Neural cell (in vitro differentiated cells): ENCODE measurements at regions not wholly inside any gene's neighbourhood (a gene's known extent, or its start where the extent isn't known, plus 50 kb on each side); places are given as distances from the start of the nearest gene placed in this dataset.

Experiments used
- H2AFZ ChIP-seq: fragments of 200-600, 300-800 bp; sonication (generic), shearing (Covaris generic); 2 replicates; pipeline ENCODE4 v1.6.0; 2014; ENCODE audit warnings: low read depth, mild to moderate bottlenecking, antibody characterized with exemption, low read length, moderate library complexity
- H3F3A ChIP-seq: fragments of 200-600 bp; shearing (Covaris generic); 2 replicates; pipeline ENCODE4 v1.6.1; 2016; ENCODE audit warnings: mild to moderate bottlenecking, moderate library complexity, mixed read lengths, antibody characterized with exemption, low read length; ENCODE audit not compliant: insufficient read depth, poor library complexity, severe bottlenecking
- H3K27ac ChIP-seq: fragments of 200-600, 300-800 bp; sonication (generic), shearing (Covaris generic); 2 replicates; pipeline ENCODE4 v1.5.1; 2014; ENCODE audit warnings: mild to moderate bottlenecking, low read length, moderate library complexity
- H3K27me3 ChIP-seq: fragments of 300-800, 200-600 bp; sonication (generic), shearing (Covaris generic); 2 replicates; pipeline ENCODE4 v1.6.0; 2014; ENCODE audit warnings: mild to moderate bottlenecking, low read depth, low read length, moderate library complexity; ENCODE audit not compliant: insufficient read depth
- H3K36me3 ChIP-seq: fragments of 300-800, 200-600 bp; sonication (generic), shearing (Covaris generic); 2 replicates; pipeline ENCODE4 v1.5.1; 2014; ENCODE audit warnings: mild to moderate bottlenecking, antibody characterized with exemption, low read length, moderate library complexity; ENCODE audit not compliant: insufficient read depth
- H3K4me2 ChIP-seq: fragments of 300-800, 200-600 bp; sonication (generic), shearing (Covaris generic); 2 replicates; pipeline ENCODE4 v1.6.0; 2014; ENCODE audit warnings: mild to moderate bottlenecking, low read length
- H3K4me3 ChIP-seq: fragments of 300-800, 200-600 bp; sonication (generic), shearing (Covaris generic); 2 replicates; pipeline ENCODE4 v1.5.1; 2014; ENCODE audit warnings: mild to moderate bottlenecking, low read length, moderate library complexity
- H3K79me2 ChIP-seq: fragments of 200-600 bp; shearing (Covaris generic); replicated peaks from 2 replicates; pipeline ENCODE4 v1.6.0; 2014; ENCODE audit warnings: mild to moderate bottlenecking, low read length, moderate library complexity; ENCODE audit not compliant: insufficient read depth
- H3K9ac ChIP-seq: fragments of 300-800, 200-600 bp; sonication (generic), shearing (Covaris generic); 2 replicates; pipeline ENCODE4 v1.6.1; 2016; ENCODE audit warnings: mild to moderate bottlenecking, low read length, mixed read lengths
- H3K9me2 ChIP-seq: fragments of 200-600 bp; shearing (Covaris generic); 2 replicates; pipeline ENCODE4 v1.6.1; 2016; ENCODE audit warnings: mild to moderate bottlenecking, low read length, mixed read lengths; ENCODE audit not compliant: insufficient read depth
- H3K9me3 ChIP-seq: fragments of 200-600, 300-800 bp; sonication (generic), shearing (Covaris generic); 2 replicates; pipeline ENCODE4 v1.6.1; 2016; ENCODE audit warnings: mild to moderate bottlenecking, mixed run types, low read length, moderate library complexity, mixed read lengths
- H4K20me1 ChIP-seq: fragments of 200-600 bp; shearing (Covaris generic); 2 replicates; pipeline ENCODE4 v1.6.1; 2016; ENCODE audit warnings: mild to moderate bottlenecking, mixed run types; ENCODE audit not compliant: insufficient read depth
- EP300 ChIP-seq: fragments of 450-650 bp; conservative IDR thresholded peaks from 2 replicates; pipeline ENCODE4 v1.6.1; 2014; ENCODE audit warnings: antibody characterized with exemption, mild to moderate bottlenecking, moderate library complexity; ENCODE audit not compliant: poor library complexity, severe bottlenecking
- EZH2 ChIP-seq: fragments of 200-600, 300-800 bp; shearing (Covaris generic), sonication (generic); IDR thresholded peaks from 2 replicates; pipeline ENCODE4 v1.6.1; 2014; ENCODE audit warnings: antibody characterized with exemption, low read length, borderline replicate concordance, mild to moderate bottlenecking; ENCODE audit not compliant: insufficient read depth, poor library complexity, severe bottlenecking
- MXI1 ChIP-seq: fragments of 450-650 bp; conservative IDR thresholded peaks from 2 replicates; pipeline ENCODE4 v1.6.1; 2014; ENCODE audit warnings: antibody characterized with exemption, mild to moderate bottlenecking; ENCODE audit not compliant: poor library complexity, severe bottlenecking
- POLR2AphosphoS5 ChIP-seq: IDR thresholded peaks from 2 replicates; pipeline ENCODE4 v1.6.1; 2012
- RAD21 ChIP-seq: fragments of 450-650 bp; conservative IDR thresholded peaks from 2 replicates; pipeline ENCODE4 v1.6.1; 2014; ENCODE audit warnings: antibody characterized with exemption, mild to moderate bottlenecking, moderate library complexity
- SMC3 ChIP-seq: fragments of 450-650 bp; conservative IDR thresholded peaks from 2 replicates; pipeline ENCODE4 v1.6.1; 2014; ENCODE audit warnings: antibody characterized with exemption, mild to moderate bottlenecking, moderate library complexity; ENCODE audit not compliant: poor library complexity
- TAF1 ChIP-seq: IDR thresholded peaks from 2 replicates; pipeline ENCODE4 v1.6.1; 2012; ENCODE audit warnings: low read depth
- TF ChIP-seq, protein P1 (sequence below): fragments of 450-650 bp; IDR thresholded peaks from 2 replicates; pipeline ENCODE4 v1.5.1; 2014; ENCODE audit warnings: antibody characterized with exemption, mild to moderate bottlenecking, moderate library complexity; ENCODE audit not compliant: poor library complexity, severe bottlenecking
- TF ChIP-seq, protein P2 (sequence below): IDR thresholded peaks from 2 replicates; pipeline ENCODE4 v1.6.1; 2012; ENCODE audit warnings: borderline replicate concordance

GRCh38 chr1:90394247-90394646 is 322.9 kb downstream of the BARHL2 start:
- TF ChIP-seq EZH2 = no peak
- TF ChIP-seq, protein P1, sequence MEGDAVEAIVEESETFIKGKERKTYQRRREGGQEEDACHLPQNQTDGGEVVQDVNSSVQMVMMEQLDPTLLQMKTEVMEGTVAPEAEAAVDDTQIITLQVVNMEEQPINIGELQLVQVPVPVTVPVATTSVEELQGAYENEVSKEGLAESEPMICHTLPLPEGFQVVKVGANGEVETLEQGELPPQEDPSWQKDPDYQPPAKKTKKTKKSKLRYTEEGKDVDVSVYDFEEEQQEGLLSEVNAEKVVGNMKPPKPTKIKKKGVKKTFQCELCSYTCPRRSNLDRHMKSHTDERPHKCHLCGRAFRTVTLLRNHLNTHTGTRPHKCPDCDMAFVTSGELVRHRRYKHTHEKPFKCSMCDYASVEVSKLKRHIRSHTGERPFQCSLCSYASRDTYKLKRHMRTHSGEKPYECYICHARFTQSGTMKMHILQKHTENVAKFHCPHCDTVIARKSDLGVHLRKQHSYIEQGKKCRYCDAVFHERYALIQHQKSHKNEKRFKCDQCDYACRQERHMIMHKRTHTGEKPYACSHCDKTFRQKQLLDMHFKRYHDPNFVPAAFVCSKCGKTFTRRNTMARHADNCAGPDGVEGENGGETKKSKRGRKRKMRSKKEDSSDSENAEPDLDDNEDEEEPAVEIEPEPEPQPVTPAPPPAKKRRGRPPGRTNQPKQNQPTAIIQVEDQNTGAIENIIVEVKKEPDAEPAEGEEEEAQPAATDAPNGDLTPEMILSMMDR = no peak
- TF ChIP-seq POLR2AphosphoS5 = no peak
- TF ChIP-seq SMC3 = no peak
- TF ChIP-seq, protein P2, sequence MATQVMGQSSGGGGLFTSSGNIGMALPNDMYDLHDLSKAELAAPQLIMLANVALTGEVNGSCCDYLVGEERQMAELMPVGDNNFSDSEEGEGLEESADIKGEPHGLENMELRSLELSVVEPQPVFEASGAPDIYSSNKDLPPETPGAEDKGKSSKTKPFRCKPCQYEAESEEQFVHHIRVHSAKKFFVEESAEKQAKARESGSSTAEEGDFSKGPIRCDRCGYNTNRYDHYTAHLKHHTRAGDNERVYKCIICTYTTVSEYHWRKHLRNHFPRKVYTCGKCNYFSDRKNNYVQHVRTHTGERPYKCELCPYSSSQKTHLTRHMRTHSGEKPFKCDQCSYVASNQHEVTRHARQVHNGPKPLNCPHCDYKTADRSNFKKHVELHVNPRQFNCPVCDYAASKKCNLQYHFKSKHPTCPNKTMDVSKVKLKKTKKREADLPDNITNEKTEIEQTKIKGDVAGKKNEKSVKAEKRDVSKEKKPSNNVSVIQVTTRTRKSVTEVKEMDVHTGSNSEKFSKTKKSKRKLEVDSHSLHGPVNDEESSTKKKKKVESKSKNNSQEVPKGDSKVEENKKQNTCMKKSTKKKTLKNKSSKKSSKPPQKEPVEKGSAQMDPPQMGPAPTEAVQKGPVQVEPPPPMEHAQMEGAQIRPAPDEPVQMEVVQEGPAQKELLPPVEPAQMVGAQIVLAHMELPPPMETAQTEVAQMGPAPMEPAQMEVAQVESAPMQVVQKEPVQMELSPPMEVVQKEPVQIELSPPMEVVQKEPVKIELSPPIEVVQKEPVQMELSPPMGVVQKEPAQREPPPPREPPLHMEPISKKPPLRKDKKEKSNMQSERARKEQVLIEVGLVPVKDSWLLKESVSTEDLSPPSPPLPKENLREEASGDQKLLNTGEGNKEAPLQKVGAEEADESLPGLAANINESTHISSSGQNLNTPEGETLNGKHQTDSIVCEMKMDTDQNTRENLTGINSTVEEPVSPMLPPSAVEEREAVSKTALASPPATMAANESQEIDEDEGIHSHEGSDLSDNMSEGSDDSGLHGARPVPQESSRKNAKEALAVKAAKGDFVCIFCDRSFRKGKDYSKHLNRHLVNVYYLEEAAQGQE = no peak
- no peak for TF ChIP-seq EP300
- TF ChIP-seq MXI1 = no peak
- no peak for TF ChIP-seq TAF1
- TF ChIP-seq RAD21 = no peak
- H3K9ac ChIP-seq = no peak overlapping the region
- H3K4me2 ChIP-seq = no peak overlapping the region
- H2AFZ ChIP-seq = no peak overlapping the region
- H3K27me3 ChIP-seq = no peaks in the 10 kb centered on the region
- H4K20me1 ChIP-seq = no peaks in the 10 kb centered on the region
- no peaks in the 10 kb centered on the region for H3F3A ChIP-seq
- H3K27ac ChIP-seq = no peak overlapping the region
- no peaks in the 10 kb centered on the region for H3K36me3 ChIP-seq
- no peaks in the 10 kb centered on the region for H3K9me3 ChIP-seq
- H3K79me2 ChIP-seq = no peaks in the 10 kb centered on the region
- no peaks in the 10 kb centered on the region for H3K9me2 ChIP-seq
- no peak overlapping the region for H3K4me3 ChIP-seq

DNA sequence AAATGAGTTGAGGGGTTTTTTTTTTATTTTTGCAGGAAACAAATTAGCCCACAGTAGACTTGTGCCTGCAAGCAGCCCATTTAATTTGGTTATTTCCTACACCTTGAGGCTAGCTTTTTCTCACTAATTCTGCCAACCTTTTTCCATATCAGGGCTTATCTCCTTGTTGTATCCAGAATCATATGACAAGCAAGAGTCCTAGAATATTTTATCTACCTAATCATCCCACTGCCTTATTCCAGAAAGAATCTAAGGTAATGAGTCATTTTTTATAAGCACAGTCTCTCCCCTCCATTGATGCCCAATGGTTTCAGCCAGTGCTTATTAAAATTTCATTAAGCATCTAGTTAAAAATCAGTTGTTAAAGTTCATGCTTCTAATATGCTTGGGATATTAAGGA is 324.1 kb downstream of the BARHL2 start:
- no peaks in the 10 kb centered on the region for H3K79me2 ChIP-seq
- no peaks in the 10 kb centered on the region for H3K36me3 ChIP-seq
- no peak overlapping the region for H3K4me2 ChIP-seq
- H2AFZ ChIP-seq = no peak overlapping the region
- H3F3A ChIP-seq = no peaks in the 10 kb centered on the region
- H3K27ac ChIP-seq = no peak overlapping the region
- H3K4me3 ChIP-seq = no peak overlapping the region
- no peaks in the 10 kb centered on the region for H4K20me1 ChIP-seq
- no peaks in the 10 kb centered on the region for H3K27me3 ChIP-seq
- H3K9me3 ChIP-seq = no peaks in the 10 kb centered on the region
- TF ChIP-seq EZH2 (no peak), RAD21 (no peak)
- TF ChIP-seq, protein P1 = no peak
- H3K9me2 ChIP-seq = no peaks in the 10 kb centered on the region
- H3K9ac ChIP-seq = no peak overlapping the region
